ENCODE measurements at regions not wholly inside any gene's neighbourhood (a gene's known extent, or its start where the extent isn't known, plus 50 kb on each side); places are given as distances from the start of the nearest gene placed in this dataset.

GRCh38 chr11:123303924-123304323, 108.9 kb upstream of the CLMP start:
- TF ChIP-seq CTCF (IDR thresholded peaks at IDR 0.05), result no peak
- TF ChIP-seq POLR2A (IDR thresholded peaks at IDR 0.05), result no peak

Measured in adrenal gland (tissue), 5 donors.